Keratinocyte (primary cell): ENCODE measurements at regions not wholly inside any gene's neighbourhood (a gene's known extent, or its start where the extent isn't known, plus 50 kb on each side); places are given as distances from the start of the nearest gene placed in this dataset.

Source experiments
- EZH2 ChIP-seq: IDR thresholded peaks from one replicate; pipeline ENCODE4 v1.6.1; 2012; ENCODE audit warnings: inconsistent platforms, mild to moderate bottlenecking, low read length, moderate library complexity
- TF ChIP-seq, protein P1 (sequence below), 3 experiments: IDR thresholded peaks in 1 of 3; conservative IDR thresholded peaks in 1 of 3; optimal IDR thresholded peaks in 1 of 3; 2 replicates in 2 of 3; 3 replicates in 1 of 3; pipeline versions ENCODE3 to v1.5.1; 2011; ENCODE audit warnings: low read length in 3 of 3, mild to moderate bottlenecking in 3 of 3, moderate library complexity in 2 of 3, control low read depth in 1 of 3, inconsistent platforms in 1 of 3; ENCODE audit not compliant: insufficient read depth in 2 of 3; ENCODE audit errors: extremely low read depth in 1 of 3

GRCh38 chr3:72494130-72494529 lies 354.1 kb downstream of the SHQ1 start:
- TF ChIP-seq, protein P1, sequence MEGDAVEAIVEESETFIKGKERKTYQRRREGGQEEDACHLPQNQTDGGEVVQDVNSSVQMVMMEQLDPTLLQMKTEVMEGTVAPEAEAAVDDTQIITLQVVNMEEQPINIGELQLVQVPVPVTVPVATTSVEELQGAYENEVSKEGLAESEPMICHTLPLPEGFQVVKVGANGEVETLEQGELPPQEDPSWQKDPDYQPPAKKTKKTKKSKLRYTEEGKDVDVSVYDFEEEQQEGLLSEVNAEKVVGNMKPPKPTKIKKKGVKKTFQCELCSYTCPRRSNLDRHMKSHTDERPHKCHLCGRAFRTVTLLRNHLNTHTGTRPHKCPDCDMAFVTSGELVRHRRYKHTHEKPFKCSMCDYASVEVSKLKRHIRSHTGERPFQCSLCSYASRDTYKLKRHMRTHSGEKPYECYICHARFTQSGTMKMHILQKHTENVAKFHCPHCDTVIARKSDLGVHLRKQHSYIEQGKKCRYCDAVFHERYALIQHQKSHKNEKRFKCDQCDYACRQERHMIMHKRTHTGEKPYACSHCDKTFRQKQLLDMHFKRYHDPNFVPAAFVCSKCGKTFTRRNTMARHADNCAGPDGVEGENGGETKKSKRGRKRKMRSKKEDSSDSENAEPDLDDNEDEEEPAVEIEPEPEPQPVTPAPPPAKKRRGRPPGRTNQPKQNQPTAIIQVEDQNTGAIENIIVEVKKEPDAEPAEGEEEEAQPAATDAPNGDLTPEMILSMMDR (optimal IDR thresholded peaks at IDR 0.05 in 1 of 3, IDR thresholded peaks at IDR 0.05 in 1 of 3, conservative IDR thresholded peaks at IDR 0.05 in 1 of 3; ENCODE audit: extremely low read depth in 1 of 3, insufficient read depth in 2 of 3, low read length in 3 of 3): no peak
- no peak for TF ChIP-seq EZH2
